ENCODE measurements at regions not wholly inside any gene's neighbourhood (a gene's known extent, or its start where the extent isn't known, plus 50 kb on each side); places are given as distances from the start of the nearest gene placed in this dataset.

DNA sequence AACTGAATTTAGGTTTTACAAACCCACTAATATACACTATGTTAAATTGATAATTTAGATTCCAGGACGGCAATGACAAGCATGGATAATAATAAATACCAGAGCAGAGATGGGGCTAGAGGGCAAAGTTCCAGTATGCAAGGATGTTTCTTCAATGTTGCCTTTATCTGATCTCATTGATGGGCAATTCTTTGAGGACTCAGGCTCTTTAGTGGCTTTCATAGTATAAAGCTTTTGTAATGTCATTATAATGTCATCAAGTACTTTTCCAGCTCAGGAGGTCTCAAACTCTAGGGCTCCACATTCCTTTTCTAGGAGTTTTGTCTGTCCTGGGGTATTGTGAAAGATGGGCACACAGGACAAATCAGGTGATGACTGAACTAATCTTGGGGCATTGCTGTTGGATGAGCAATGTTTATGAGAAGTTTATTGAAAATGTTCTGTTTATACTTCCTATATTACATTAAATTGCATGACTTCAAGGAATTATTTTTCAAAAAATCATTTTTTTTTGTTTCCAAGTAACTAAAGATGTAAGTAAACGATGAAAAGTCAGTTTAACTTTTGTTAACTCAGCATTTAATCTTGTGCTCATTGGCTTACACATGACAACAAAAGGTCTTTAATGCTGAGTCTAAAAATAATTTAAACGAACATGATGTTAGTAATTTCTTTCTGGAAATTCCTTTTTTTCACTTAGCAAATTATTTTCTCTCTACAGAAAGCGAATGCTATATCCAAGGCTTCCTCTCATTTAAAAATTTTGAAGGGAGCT, 116.4 kb downstream of the OXSM start:
- no peak overlapping the region for H2AFZ ChIP-seq (ENCODE audit: control insufficient read depth, low read length)
- no peaks in the 10 kb centered on the region for H3K36me3 ChIP-seq (ENCODE audit: control insufficient read depth in 2 of 2, extremely low read depth in 1 of 2, insufficient read depth in 2 of 2, low read length in 2 of 2)
- no peaks in the 10 kb centered on the region for H3K9me1 ChIP-seq (ENCODE audit: control insufficient read depth, extremely low read depth, insufficient read depth, low read length)
- H3K4me1 ChIP-seq (ENCODE audit: control insufficient read depth, extremely low read depth, insufficient read depth, low read length): no peaks in the 10 kb centered on the region
- H3K4me2 ChIP-seq (ENCODE audit: control insufficient read depth, extremely low read depth, insufficient read depth, low read depth, low read length): no peak overlapping the region
- H3K27ac ChIP-seq (ENCODE audit: control insufficient read depth, insufficient read depth, low read length): no peak overlapping the region
- no peaks in the 10 kb centered on the region for H3K9me3 ChIP-seq (ENCODE audit: control insufficient read depth, low read depth, low read length)
- FAIRE-seq (no peak), DNase-seq (ENCODE audit: low read depth, low spot score) (no peak)
- H3K79me2 ChIP-seq (ENCODE audit: control insufficient read depth, insufficient read depth, low read length): no peaks in the 10 kb centered on the region
- no peaks in the 10 kb centered on the region for H3K27me3 ChIP-seq (ENCODE audit: control insufficient read depth, extremely low read depth, insufficient read depth, low read length)
- no peaks in the 10 kb centered on the region for H4K20me1 ChIP-seq (ENCODE audit: control insufficient read depth, extremely low read depth, insufficient read depth, low read length)
- no peak overlapping the region for H3K9ac ChIP-seq (ENCODE audit: control insufficient read depth, extremely low read depth, insufficient read depth, low read length)
- TF ChIP-seq EZH2 (IDR thresholded peaks at IDR 0.05; ENCODE audit: low read length): no peak
- TF ChIP-seq, protein P1, sequence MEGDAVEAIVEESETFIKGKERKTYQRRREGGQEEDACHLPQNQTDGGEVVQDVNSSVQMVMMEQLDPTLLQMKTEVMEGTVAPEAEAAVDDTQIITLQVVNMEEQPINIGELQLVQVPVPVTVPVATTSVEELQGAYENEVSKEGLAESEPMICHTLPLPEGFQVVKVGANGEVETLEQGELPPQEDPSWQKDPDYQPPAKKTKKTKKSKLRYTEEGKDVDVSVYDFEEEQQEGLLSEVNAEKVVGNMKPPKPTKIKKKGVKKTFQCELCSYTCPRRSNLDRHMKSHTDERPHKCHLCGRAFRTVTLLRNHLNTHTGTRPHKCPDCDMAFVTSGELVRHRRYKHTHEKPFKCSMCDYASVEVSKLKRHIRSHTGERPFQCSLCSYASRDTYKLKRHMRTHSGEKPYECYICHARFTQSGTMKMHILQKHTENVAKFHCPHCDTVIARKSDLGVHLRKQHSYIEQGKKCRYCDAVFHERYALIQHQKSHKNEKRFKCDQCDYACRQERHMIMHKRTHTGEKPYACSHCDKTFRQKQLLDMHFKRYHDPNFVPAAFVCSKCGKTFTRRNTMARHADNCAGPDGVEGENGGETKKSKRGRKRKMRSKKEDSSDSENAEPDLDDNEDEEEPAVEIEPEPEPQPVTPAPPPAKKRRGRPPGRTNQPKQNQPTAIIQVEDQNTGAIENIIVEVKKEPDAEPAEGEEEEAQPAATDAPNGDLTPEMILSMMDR (optimal IDR thresholded peaks at IDR 0.05 in 1 of 3, IDR thresholded peaks at IDR 0.05 in 1 of 3, conservative IDR thresholded peaks at IDR 0.05 in 1 of 3; ENCODE audit: extremely low read depth in 1 of 3, insufficient read depth in 2 of 3, low read length in 3 of 3): no peak
- dilution Hi-C loops (cut with MboI; ENCODE audit: extremely low pct_ligation_motif_present, low sequenced_read_pairs): no loop called here
- H3K4me3 ChIP-seq (ENCODE audit: control insufficient read depth in 2 of 3, extremely low read depth in 1 of 3, insufficient read depth in 2 of 3, low read depth in 1 of 3, low read length in 3 of 3): no peak overlapping the region

DNA sequence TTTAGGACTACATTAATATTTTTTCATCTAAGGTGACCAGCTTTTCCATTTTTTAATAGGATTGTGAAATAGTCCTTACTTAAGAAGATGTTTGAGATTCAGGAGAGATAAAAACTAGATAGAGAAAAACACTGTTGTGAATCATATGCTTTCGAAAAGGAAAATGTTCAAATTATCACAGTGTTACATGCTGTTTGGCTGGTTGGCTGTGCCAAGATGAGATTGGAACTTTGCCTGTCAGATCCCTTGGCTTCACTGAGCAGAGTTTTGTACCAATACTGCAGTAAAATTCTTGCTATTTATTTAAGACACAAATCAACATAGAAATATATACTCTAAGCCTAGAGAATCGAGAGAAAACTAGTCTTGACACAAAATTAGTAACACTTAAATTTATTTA, 117.2 kb downstream of the OXSM start:
- dilution Hi-C loops (cut with MboI; ENCODE audit: extremely low pct_ligation_motif_present, low sequenced_read_pairs): no loop called here
- no peaks in the 10 kb centered on the region for H3K36me3 ChIP-seq (ENCODE audit: control insufficient read depth in 2 of 2, extremely low read depth in 1 of 2, insufficient read depth in 2 of 2, low read length in 2 of 2)

More for the DNA sequence above, 117.2 kb downstream of the OXSM start:
- FAIRE-seq (no peak), DNase-seq (ENCODE audit: low read depth, low spot score) (no peak)
- H3K4me3 ChIP-seq (ENCODE audit: control insufficient read depth in 2 of 3, extremely low read depth in 1 of 3, insufficient read depth in 2 of 3, low read depth in 1 of 3, low read length in 3 of 3): no peak overlapping the region
- no peaks in the 10 kb centered on the region for H3K27me3 ChIP-seq (ENCODE audit: control insufficient read depth, extremely low read depth, insufficient read depth, low read length)
- no peaks in the 10 kb centered on the region for H3K79me2 ChIP-seq (ENCODE audit: control insufficient read depth, insufficient read depth, low read length)
- no peaks in the 10 kb centered on the region for H3K9me3 ChIP-seq (ENCODE audit: control insufficient read depth, low read depth, low read length)
- no peak overlapping the region for H3K4me2 ChIP-seq (ENCODE audit: control insufficient read depth, extremely low read depth, insufficient read depth, low read depth, low read length)
- H3K9me1 ChIP-seq (ENCODE audit: control insufficient read depth, extremely low read depth, insufficient read depth, low read length): no peaks in the 10 kb centered on the region
- TF ChIP-seq, protein P1 (optimal IDR thresholded peaks at IDR 0.05 in 1 of 3, IDR thresholded peaks at IDR 0.05 in 1 of 3, conservative IDR thresholded peaks at IDR 0.05 in 1 of 3; ENCODE audit: extremely low read depth in 1 of 3, insufficient read depth in 2 of 3, low read length in 3 of 3): no peak
- TF ChIP-seq EZH2 (IDR thresholded peaks at IDR 0.05; ENCODE audit: low read length): no peak
- H4K20me1 ChIP-seq (ENCODE audit: control insufficient read depth, extremely low read depth, insufficient read depth, low read length): no peaks in the 10 kb centered on the region
- H3K27ac ChIP-seq (ENCODE audit: control insufficient read depth, insufficient read depth, low read length): no peak overlapping the region
- no peak overlapping the region for H3K9ac ChIP-seq (ENCODE audit: control insufficient read depth, extremely low read depth, insufficient read depth, low read length)
- H2AFZ ChIP-seq (ENCODE audit: control insufficient read depth, low read length): no peak overlapping the region
- H3K4me1 ChIP-seq (ENCODE audit: control insufficient read depth, extremely low read depth, insufficient read depth, low read length): no peaks in the 10 kb centered on the region

All from keratinocyte (primary cell).